AG04450 (cell line): ENCODE measurements at regions not wholly inside any gene's neighbourhood (a gene's known extent, or its start where the extent isn't known, plus 50 kb on each side); places are given as distances from the start of the nearest gene placed in this dataset.

ENCODE experiments used
- CTCF ChIA-PET: fragments of 300-600, 350-600 bp; formaldehyde crosslinking; extraction: SDS; loops from one replicate; lab custom pipeline; 2022; ENCODE audit warnings: antibody characterized with exemption, inconsistent platforms; lab: Charles Lee
- POLR2A ChIA-PET: fragments of 350-600 bp; formaldehyde crosslinking; extraction: SDS; loops from one replicate; lab custom pipeline; 2021; ENCODE audit warnings: antibody characterized with exemption, inconsistent platforms; lab: Yijun Ruan, JAX
- DNase-seq: peaks from one replicate; pipeline ENCODE4 v3.0.0-alpha.2; 2011; ENCODE audit warnings: low read depth, low spot score
- H3K27ac ChIP-seq: one replicate; pipeline ENCODE4 v1.5.1; 2012; ENCODE audit warnings: low read depth, low read length, control low read depth
- H3K27me3 ChIP-seq: one replicate; pipeline ENCODE4 v1.6.0; 2012; ENCODE audit warnings: low read length; ENCODE audit not compliant: control insufficient read depth, insufficient read depth
- H3K4me3 ChIP-seq: 2 replicates; pipeline ENCODE4 v1.5.1; 2011; ENCODE audit warnings: mild to moderate bottlenecking, low read depth, low read length, control low read depth
- H3K9me3 ChIP-seq: 2 replicates; pipeline ENCODE4 v1.5.1; 2012; ENCODE audit warnings: low read length; ENCODE audit not compliant: control insufficient read depth, insufficient read depth
- CTCF ChIP-seq: IDR thresholded peaks from 2 replicates; pipeline ENCODE4 v1.5.1; 2011; ENCODE audit warnings: low read depth, low read length, control low read depth, inconsistent platforms

- DNase-seq, result no peak
- no peak for TF ChIP-seq CTCF
- H3K9me3 ChIP-seq, result no peaks in the 10 kb centered on the region
- peak overlapping the region; percentile 85 for H3K27ac ChIP-seq
- H3K4me3 ChIP-seq, result no peak overlapping the region
- POLR2A ChIA-PET, result interaction anchor here (1.0 to 1.7 kb wide), 5 partner anchors 78 to 1136 kb away, joined by 3 to 20 read pairs (median 7); no protein-coding TSS in a partner anchor
- no peaks in the 10 kb centered on the region for H3K27me3 ChIP-seq
- CTCF ChIA-PET, result no interaction called here
Measured at GRCh38 chr11:28835317-28835716, 727.1 kb downstream of the METTL15 start.

- ChIA-PET POLR2A (interaction anchor here (0.6 to 1.7 kb wide), 7 partner anchors 11 to 1136 kb away, joined by 3 to 20 read pairs (median 5); no protein-coding TSS in a partner anchor), CTCF (interaction anchor here (0.6 kb wide), 1 partner anchor 48 kb away, joined by 3 read pairs; no protein-coding TSS in a partner anchor)
- Histone ChIP-seq H3K27ac (peak overlapping the region; percentile 85), H3K4me3 (no peak overlapping the region), H3K9me3 (no peaks in the 10 kb centered on the region), H3K27me3 (no peaks in the 10 kb centered on the region)
- DNase-seq, result peak; percentile 79
- TF ChIP-seq CTCF, result no peak
Measured at GRCh38 chr11:28834877-28835276, 726.7 kb downstream of the METTL15 start.

- no peaks in the 10 kb centered on the region for H3K27me3 ChIP-seq
- no peaks in the 10 kb centered on the region for H3K9me3 ChIP-seq
- peak; percentile 85 for DNase-seq
- ChIA-PET CTCF (no interaction called here), POLR2A (interaction anchor here (0.6 to 1.7 kb wide), 3 partner anchors 76 to 449 kb away, joined by 3 to 20 read pairs (median 3); no protein-coding TSS in a partner anchor)
- no peak for TF ChIP-seq CTCF
- H3K4me3 ChIP-seq, result no peak overlapping the region
- peak overlapping the region; percentile 4 for H3K27ac ChIP-seq
Measured at GRCh38 chr11:28833670-28834069, 725.5 kb downstream of the METTL15 start.

- DNase-seq, result no peak
- TF ChIP-seq CTCF, result no peak
- POLR2A ChIA-PET, result interaction anchor here (0.6 kb wide), 2 partner anchors 265 to 330 kb away, joined by 3 to 5 read pairs; no protein-coding TSS in a partner anchor
- CTCF ChIA-PET, result no interaction called here
- Histone ChIP-seq H3K27ac (peak overlapping the region; percentile 86), H3K27me3 (no peaks in the 10 kb centered on the region), H3K4me3 (no peak overlapping the region), H3K9me3 (no peaks in the 10 kb centered on the region)
Measured at GRCh38 chr11:28833169-28833568, 725.0 kb downstream of the METTL15 start.

GRCh38 chr11:28826807-28827206 lies 718.6 kb downstream of the METTL15 start:
- CTCF ChIA-PET, result no interaction called here
- Histone ChIP-seq H3K27ac (no peak overlapping the region), H3K9me3 (peaks cover 5% of the 10 kb centered on the region; the same call in 1 of the 2 replicates), H3K27me3 (no peaks in the 10 kb centered on the region), H3K4me3 (no peak overlapping the region)
- TF ChIP-seq CTCF, result no peak
- POLR2A ChIA-PET, result no interaction called here
- no peak for DNase-seq
